ENCODE measurements at regions not wholly inside any gene's neighbourhood (a gene's known extent, or its start where the extent isn't known, plus 50 kb on each side); places are given as distances from the start of the nearest gene placed in this dataset.

DNA sequence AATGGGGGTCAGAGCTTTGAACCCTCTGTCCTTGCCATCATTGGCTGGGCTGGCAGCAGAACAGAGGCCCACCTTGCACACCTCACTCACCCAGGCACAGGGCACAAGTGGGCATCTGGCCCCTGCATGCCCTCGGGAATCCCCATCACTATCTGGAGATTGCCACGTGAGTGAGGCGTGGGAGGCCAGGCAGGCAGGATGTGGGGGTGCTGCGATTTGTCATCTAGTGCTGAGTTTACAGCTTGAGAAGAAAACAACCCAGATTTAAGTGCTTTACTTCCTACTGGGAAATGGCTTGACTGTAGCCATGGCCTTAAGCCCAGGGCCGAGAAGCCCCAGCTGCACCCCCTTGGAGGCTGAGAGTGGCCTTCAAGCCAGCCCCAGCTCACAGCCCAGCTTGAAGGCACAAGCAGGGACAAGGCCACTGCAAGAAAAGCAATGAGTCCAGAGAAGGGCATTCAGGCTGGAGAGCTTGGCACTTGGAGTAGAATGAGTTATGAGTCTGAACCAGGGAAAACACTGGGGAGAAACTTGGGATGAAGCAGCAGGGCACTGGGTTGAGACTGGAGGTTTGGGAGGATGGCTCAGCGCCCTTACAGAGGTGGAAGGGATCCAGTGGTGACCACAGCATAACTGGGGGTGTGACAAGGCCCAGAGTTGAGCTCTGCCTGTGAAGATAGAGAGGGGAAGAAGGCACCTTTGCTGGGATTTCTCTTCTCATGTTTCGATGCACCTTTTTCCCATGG lies 123.0 kb downstream of the CXCL12 start:
- TF ChIP-seq, protein P1, sequence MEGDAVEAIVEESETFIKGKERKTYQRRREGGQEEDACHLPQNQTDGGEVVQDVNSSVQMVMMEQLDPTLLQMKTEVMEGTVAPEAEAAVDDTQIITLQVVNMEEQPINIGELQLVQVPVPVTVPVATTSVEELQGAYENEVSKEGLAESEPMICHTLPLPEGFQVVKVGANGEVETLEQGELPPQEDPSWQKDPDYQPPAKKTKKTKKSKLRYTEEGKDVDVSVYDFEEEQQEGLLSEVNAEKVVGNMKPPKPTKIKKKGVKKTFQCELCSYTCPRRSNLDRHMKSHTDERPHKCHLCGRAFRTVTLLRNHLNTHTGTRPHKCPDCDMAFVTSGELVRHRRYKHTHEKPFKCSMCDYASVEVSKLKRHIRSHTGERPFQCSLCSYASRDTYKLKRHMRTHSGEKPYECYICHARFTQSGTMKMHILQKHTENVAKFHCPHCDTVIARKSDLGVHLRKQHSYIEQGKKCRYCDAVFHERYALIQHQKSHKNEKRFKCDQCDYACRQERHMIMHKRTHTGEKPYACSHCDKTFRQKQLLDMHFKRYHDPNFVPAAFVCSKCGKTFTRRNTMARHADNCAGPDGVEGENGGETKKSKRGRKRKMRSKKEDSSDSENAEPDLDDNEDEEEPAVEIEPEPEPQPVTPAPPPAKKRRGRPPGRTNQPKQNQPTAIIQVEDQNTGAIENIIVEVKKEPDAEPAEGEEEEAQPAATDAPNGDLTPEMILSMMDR (IDR thresholded peaks at IDR 0.05; ENCODE audit: insufficient read depth, low read depth, low read length, missing control alignments) = no peak
- peak; percentile 78 for DNase-seq (ENCODE audit: low read depth)
- H3K4me3 ChIP-seq (ENCODE audit: low read depth, low read length) = peak overlapping the region; percentile 45

DNA sequence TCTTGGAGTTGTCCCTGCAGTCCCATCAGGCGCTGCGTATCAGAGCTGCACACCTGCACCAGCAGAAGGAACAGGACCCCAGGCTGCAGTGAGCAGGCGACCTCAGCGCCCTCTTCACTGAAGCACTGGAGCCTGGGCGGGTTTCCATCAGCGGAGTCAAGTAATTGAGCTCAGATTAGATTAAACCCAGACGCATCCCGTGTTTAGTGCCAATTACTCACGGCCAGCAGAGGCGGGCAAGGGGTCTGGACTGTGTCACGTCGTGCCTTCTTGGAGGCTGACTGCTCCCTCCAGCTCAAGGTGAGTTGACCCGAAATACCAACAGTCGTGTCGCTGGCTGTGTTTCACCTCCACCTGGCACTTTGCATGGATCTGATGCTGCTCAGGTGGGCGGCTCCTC lies 123.6 kb downstream of the CXCL12 start:
- DNase-seq (ENCODE audit: low read depth) = no peak
- TF ChIP-seq, protein P1 (IDR thresholded peaks at IDR 0.05; ENCODE audit: insufficient read depth, low read depth, low read length, missing control alignments) = no peak
- H3K4me3 ChIP-seq (ENCODE audit: low read depth, low read length) = peak overlapping the region; percentile 45

DNA sequence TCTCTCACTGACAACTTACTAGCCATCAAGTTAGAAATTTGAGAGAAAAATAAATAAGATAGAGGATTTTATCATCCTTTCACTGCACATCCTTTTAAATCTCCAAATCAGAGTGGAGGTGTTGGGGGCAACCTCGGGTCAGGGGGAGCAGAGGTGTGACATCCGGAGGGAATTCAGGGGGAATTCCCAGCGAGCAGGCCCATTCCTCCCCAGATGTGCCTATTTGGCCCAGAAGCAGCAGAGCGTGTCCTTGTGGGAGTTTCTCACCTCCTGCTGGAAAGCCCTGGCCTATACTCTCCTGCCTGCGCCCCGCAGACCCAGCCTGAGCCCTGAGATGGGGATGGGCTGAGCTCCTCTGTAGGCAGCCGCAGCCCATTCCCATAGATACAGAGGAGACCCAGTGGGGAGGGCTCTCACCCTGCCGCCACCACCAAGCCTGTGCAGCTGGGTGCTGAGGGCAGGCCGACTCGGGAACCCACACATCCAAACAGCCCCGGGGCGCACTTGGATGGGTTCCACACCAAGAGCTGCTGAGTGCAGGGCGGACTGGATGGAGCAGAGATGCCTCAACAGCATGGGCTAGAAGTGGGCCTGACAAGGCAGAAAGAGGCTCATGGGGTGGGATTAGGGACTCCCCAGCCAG lies 124.5 kb downstream of the CXCL12 start:
- TF ChIP-seq, protein P1 (IDR thresholded peaks at IDR 0.05; ENCODE audit: insufficient read depth, low read depth, low read length, missing control alignments) = no peak
- H3K4me3 ChIP-seq (ENCODE audit: low read depth, low read length) = peak overlapping the region; percentile 45
- DNase-seq (ENCODE audit: low read depth) = peak; percentile 77

DNA sequence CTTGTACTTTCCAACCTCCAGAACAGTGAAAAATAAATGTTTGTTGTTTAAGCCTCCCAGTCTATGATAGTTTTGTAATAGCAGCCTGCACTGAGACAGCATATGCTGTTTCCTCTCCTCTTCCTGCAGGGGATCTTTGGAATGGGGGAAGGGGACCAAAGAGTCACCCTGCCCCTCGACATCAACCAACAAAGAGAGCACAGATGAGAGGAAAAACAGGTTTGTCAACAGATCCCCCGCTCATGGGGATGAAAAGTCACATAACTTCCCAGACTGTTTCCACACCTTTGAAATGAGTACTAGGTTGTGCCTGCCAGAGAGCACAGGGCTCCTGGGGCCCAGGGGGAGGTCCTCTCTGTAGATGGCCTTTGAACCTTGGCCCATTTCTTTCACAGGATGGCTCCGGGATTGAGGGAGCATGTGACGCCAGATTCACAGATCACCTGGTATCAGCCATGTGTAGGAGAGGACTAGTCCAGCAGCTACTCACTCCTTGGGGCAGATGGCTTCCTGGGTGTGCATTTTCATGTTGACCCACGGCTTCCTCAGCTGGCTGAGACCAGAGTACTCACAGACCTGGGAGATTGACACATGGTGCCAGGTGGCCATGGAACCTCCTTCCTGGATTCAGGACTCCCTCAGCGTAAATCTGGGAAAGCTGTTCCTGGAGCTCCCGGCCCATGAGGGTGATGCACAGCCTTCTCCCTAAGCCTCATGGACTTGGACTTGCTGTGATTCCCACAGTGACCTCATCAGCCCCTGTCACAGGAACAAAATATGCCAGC lies 125.6 kb downstream of the CXCL12 start:
- peak; percentile 22 for DNase-seq (ENCODE audit: low read depth)
- no peak overlapping the region for H3K4me3 ChIP-seq (ENCODE audit: low read depth, low read length)
- TF ChIP-seq, protein P1 (IDR thresholded peaks at IDR 0.05; ENCODE audit: insufficient read depth, low read depth, low read length, missing control alignments) = no peak

DNA sequence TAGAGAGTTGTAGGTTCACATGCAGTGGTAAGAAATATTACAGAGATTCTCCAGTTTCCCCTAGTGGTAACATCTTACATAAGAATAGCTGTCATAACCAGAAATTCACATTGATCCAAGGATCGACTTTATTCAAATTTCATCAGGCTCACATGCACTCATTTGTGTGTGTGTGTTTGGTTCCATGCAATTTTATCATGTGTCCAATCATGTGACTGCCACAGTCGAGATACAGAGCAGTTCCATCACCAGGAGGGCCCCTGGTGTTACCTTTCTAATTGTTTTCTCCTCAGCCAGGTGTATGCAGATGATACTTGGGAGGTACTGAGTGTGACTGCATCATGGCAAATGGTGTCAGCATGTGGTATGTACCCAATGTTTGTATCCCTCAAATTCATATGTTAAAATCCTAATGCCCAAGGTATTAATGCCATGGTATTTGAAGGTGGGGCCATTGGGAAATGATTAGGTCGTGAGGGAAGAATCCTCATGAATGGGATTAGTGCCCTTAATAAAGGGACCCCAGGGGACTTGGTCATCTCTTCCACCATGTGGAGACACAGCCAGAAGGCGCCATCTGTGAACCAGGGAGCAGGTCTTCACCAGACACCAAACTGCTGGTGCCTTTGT lies 126.3 kb downstream of the CXCL12 start:
- H3K4me3 ChIP-seq (ENCODE audit: low read depth, low read length) = no peak overlapping the region
- TF ChIP-seq, protein P1 (IDR thresholded peaks at IDR 0.05; ENCODE audit: insufficient read depth, low read depth, low read length, missing control alignments) = no peak

DNA sequence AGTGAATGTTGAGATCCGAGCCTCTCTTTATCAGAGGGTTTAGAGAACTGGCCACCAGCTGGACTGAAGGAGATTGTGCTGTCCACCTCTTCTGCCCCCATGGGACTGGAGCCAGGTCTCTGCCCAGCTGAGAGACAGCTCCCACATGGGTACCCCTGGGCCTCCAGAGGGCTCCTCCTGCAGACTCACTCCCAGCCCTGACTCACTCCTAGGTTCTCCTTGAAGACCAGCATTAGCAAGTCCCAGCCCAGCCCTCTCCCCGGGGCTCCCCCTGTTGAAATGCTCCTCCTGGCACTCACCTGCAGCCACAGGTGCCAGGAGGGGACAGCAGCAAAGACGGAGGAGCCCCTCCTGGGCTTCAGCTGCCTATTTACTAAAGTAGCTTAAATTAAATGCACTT lies 126.9 kb downstream of the CXCL12 start:
- no peak overlapping the region for H3K4me3 ChIP-seq (ENCODE audit: low read depth, low read length)
- TF ChIP-seq, protein P1 (IDR thresholded peaks at IDR 0.05; ENCODE audit: insufficient read depth, low read depth, low read length, missing control alignments) = no peak
- DNase-seq (ENCODE audit: low read depth) = no peak

More for the DNA sequence above, 126.3 kb downstream of the CXCL12 start:
- no peak for DNase-seq (ENCODE audit: low read depth)

Data from GM12865 (cell line).